ENCODE measurements at regions not wholly inside any gene's neighbourhood (a gene's known extent, or its start where the extent isn't known, plus 50 kb on each side); places are given as distances from the start of the nearest gene placed in this dataset.

DNA sequence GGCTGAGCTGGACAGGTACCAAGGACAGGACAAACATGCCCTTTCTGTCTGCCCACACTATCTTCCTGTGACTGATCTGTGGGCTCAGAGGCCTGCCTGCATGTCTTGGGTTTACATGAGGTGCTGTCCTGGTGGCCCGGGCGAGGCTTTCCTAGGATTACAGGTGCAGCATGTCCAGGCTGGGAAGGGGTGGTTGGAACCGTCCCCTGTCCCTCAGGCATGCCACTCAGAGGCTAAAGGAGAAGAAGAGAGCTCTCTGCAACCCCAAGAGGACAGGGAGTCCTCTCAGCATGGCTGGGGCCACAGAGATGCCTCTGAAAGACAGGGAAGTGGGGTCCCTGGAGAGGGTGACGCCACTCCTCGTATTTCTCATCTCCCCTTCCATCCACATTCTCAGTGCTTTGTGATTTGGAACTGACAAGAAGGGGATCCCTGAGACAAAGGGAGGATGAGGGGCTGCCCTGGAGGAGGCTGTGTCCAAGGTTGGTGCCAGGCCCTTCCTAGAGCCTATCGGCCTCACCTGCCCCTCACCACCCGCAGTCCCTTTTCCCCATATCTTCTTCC lies 64.6 kb upstream of the LMO1 start:
- TF ChIP-seq SRF (IDR thresholded peaks at IDR 0.05; ENCODE audit: low read depth in 2 of 2, low read length in 2 of 2) (no peak), YBX1 (IDR thresholded peaks at IDR 0.05) (no peak), RFX5 (IDR thresholded peaks at IDR 0.05; ENCODE audit: low read depth, low read length) (no peak), ASH2L (IDR thresholded peaks at IDR 0.05; ENCODE audit: borderline replicate concordance, low read depth) (no peak), NR2C2 (IDR thresholded peaks at IDR 0.05; ENCODE audit: borderline replicate concordance, control insufficient read depth, insufficient read length, low read depth) (no peak), JUND (IDR thresholded peaks at IDR 0.05; ENCODE audit: low read depth, low read length) (no peak), HCFC1 (IDR thresholded peaks at IDR 0.05; ENCODE audit: low read length) (no peak), CHD2 (IDR thresholded peaks at IDR 0.05; ENCODE audit: borderline replicate concordance, low read depth, low read length) (no peak), MYC (IDR thresholded peaks at IDR 0.05; ENCODE audit: insufficient read depth, insufficient read length, insufficient replicate concordance, low read length, severe bottlenecking) (no peak), NFXL1 (IDR thresholded peaks at IDR 0.05; ENCODE audit: borderline replicate concordance) (no peak)
- TF ChIP-seq, protein P1, sequence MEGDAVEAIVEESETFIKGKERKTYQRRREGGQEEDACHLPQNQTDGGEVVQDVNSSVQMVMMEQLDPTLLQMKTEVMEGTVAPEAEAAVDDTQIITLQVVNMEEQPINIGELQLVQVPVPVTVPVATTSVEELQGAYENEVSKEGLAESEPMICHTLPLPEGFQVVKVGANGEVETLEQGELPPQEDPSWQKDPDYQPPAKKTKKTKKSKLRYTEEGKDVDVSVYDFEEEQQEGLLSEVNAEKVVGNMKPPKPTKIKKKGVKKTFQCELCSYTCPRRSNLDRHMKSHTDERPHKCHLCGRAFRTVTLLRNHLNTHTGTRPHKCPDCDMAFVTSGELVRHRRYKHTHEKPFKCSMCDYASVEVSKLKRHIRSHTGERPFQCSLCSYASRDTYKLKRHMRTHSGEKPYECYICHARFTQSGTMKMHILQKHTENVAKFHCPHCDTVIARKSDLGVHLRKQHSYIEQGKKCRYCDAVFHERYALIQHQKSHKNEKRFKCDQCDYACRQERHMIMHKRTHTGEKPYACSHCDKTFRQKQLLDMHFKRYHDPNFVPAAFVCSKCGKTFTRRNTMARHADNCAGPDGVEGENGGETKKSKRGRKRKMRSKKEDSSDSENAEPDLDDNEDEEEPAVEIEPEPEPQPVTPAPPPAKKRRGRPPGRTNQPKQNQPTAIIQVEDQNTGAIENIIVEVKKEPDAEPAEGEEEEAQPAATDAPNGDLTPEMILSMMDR (IDR thresholded peaks at IDR 0.05 in 2 of 3, conservative IDR thresholded peaks at IDR 0.05 in 1 of 3; ENCODE audit: control insufficient read depth in 2 of 3, extremely low read depth in 1 of 3, insufficient read depth in 1 of 3, low read depth in 3 of 3, low read length in 3 of 3) = no peak
- TF ChIP-seq, protein P2, sequence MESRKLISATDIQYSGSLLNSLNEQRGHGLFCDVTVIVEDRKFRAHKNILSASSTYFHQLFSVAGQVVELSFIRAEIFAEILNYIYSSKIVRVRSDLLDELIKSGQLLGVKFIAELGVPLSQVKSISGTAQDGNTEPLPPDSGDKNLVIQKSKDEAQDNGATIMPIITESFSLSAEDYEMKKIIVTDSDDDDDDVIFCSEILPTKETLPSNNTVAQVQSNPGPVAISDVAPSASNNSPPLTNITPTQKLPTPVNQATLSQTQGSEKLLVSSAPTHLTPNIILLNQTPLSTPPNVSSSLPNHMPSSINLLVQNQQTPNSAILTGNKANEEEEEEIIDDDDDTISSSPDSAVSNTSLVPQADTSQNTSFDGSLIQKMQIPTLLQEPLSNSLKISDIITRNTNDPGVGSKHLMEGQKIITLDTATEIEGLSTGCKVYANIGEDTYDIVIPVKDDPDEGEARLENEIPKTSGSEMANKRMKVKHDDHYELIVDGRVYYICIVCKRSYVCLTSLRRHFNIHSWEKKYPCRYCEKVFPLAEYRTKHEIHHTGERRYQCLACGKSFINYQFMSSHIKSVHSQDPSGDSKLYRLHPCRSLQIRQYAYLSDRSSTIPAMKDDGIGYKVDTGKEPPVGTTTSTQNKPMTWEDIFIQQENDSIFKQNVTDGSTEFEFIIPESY (IDR thresholded peaks at IDR 0.05) = no peak
- TF ChIP-seq, protein P3, sequence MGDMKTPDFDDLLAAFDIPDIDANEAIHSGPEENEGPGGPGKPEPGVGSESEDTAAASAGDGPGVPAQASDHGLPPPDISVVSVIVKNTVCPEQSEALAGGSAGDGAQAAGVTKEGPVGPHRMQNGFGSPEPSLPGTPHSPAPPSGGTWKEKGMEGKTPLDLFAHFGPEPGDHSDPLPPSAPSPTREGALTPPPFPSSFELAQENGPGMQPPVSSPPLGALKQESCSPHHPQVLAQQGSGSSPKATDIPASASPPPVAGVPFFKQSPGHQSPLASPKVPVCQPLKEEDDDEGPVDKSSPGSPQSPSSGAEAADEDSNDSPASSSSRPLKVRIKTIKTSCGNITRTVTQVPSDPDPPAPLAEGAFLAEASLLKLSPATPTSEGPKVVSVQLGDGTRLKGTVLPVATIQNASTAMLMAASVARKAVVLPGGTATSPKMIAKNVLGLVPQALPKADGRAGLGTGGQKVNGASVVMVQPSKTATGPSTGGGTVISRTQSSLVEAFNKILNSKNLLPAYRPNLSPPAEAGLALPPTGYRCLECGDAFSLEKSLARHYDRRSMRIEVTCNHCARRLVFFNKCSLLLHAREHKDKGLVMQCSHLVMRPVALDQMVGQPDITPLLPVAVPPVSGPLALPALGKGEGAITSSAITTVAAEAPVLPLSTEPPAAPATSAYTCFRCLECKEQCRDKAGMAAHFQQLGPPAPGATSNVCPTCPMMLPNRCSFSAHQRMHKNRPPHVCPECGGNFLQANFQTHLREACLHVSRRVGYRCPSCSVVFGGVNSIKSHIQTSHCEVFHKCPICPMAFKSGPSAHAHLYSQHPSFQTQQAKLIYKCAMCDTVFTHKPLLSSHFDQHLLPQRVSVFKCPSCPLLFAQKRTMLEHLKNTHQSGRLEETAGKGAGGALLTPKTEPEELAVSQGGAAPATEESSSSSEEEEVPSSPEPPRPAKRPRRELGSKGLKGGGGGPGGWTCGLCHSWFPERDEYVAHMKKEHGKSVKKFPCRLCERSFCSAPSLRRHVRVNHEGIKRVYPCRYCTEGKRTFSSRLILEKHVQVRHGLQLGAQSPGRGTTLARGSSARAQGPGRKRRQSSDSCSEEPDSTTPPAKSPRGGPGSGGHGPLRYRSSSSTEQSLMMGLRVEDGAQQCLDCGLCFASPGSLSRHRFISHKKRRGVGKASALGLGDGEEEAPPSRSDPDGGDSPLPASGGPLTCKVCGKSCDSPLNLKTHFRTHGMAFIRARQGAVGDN (IDR thresholded peaks at IDR 0.05) = no peak
